GM03348 (cell line): ENCODE measurements at regions not wholly inside any gene's neighbourhood (a gene's known extent, or its start where the extent isn't known, plus 50 kb on each side); places are given as distances from the start of the nearest gene placed in this dataset.

Experiments used
- DNase-seq: peaks from one replicate; pipeline ENCODE4 v3.0.0; 2012; ENCODE audit warnings: low spot score

- peak; percentile 23 for DNase-seq
Measured at GRCh38 chr15:70199540-70200410, 102.1 kb upstream of the TLE3 start.

- DNase-seq = no peak
Measured at GRCh38 chr15:70199124-70199482, 101.4 kb upstream of the TLE3 start.

GRCh38 chr15:70198441-70199123 lies 100.9 kb upstream of the TLE3 start:
- no peak for DNase-seq

- no peak for DNase-seq
Measured at GRCh38 chr15:70197945-70198361, 100.2 kb upstream of the TLE3 start.

GRCh38 chr15:70197318-70197944 lies 99.7 kb upstream of the TLE3 start:
- DNase-seq = no peak

- DNase-seq = no peak
Measured at GRCh38 chr15:70196372-70197316, 98.9 kb upstream of the TLE3 start.

GRCh38 chr15:70195587-70196305 lies 98.0 kb upstream of the TLE3 start:
- peak; percentile 97 for DNase-seq

GRCh38 chr15:70195171-70195570 lies 97.5 kb upstream of the TLE3 start:
- DNase-seq = no peak

- DNase-seq = no peak
Measured at GRCh38 chr15:70194266-70194665, 96.5 kb upstream of the TLE3 start.

GRCh38 chr15:70193734-70194133 lies 96.0 kb upstream of the TLE3 start:
- DNase-seq = no peak

- no peak for DNase-seq
Measured at GRCh38 chr15:70192490-70192889, 94.8 kb upstream of the TLE3 start.

GRCh38 chr15:70192041-70192440 lies 94.3 kb upstream of the TLE3 start:
- no peak for DNase-seq

- DNase-seq = no peak
Measured at GRCh38 chr15:70190965-70191364, 93.2 kb upstream of the TLE3 start.

- DNase-seq = no peak
Measured at GRCh38 chr15:70189826-70190695, 92.3 kb upstream of the TLE3 start.

GRCh38 chr15:70188286-70188685 lies 90.6 kb upstream of the TLE3 start:
- DNase-seq = no peak

GRCh38 chr15:70187331-70187730 lies 89.6 kb upstream of the TLE3 start:
- DNase-seq = no peak

- no peak for DNase-seq
Measured at GRCh38 chr15:70186152-70186551, 88.4 kb upstream of the TLE3 start.

- DNase-seq = no peak
Measured at GRCh38 chr15:70185251-70185711, 87.6 kb upstream of the TLE3 start.

GRCh38 chr15:70182858-70183695 lies 85.4 kb upstream of the TLE3 start:
- no peak for DNase-seq
